ENCODE measurements at regions not wholly inside any gene's neighbourhood (a gene's known extent, or its start where the extent isn't known, plus 50 kb on each side); places are given as distances from the start of the nearest gene placed in this dataset.

DNA sequence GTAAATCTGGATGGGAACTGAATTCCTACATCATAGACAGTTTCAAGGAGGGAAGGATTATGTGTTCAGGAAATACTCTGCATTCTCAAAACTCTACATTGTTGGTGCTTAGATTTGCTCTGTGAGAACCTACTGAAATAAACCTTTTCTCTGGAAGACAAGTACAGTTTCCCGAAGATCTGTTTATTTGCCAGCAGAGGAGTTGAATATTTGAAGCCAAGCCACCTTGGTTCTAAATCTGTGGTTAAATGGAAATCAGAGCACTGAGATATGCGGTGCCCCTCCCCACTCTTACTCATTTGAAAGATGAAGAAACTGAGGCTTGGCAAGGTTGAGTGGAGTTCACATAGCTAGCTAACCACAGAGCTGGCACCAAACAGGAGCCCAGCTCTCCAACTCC, 146.3 kb upstream of the CTAGE1 start:
- Histone ChIP-seq H3K4me3 (replicated peaks in 1 of 2; ENCODE audit: low read depth in 1 of 2, low read length in 2 of 2) (no peak overlapping the region), H3K27me3 (ENCODE audit: insufficient read depth, low read length) (no peaks in the 10 kb centered on the region), H3K9ac (ENCODE audit: low read length) (no peak overlapping the region), H3K79me2 (ENCODE audit: insufficient read depth, low read length) (no peaks in the 10 kb centered on the region), H3K4me1 (ENCODE audit: control insufficient read depth in 1 of 2, insufficient read depth in 2 of 2, low read length in 2 of 2) (peaks cover 4 to 19% of the 10 kb centered on the region in 2 experiments; a peak in 3 of 4 replicates), H3K9me2 (ENCODE audit: insufficient read depth) (no peaks in the 10 kb centered on the region), H2AFZ (ENCODE audit: low read depth, low read length, poor library complexity, severe bottlenecking) (no peak overlapping the region), H3K27ac (ENCODE audit: low read depth, low read length) (no peak overlapping the region), H3K4me2 (ENCODE audit: low read length) (no peak overlapping the region), H3K36me3 (ENCODE audit: control insufficient read depth in 1 of 2, insufficient read depth in 2 of 2, low read length in 2 of 2) (no peaks in the 10 kb centered on the region), H4K20me1 (ENCODE audit: insufficient read depth) (no peaks in the 10 kb centered on the region), H3K9me3 (ENCODE audit: control insufficient read depth in 1 of 2, insufficient read depth in 1 of 2, low read depth in 1 of 2, low read length in 2 of 2) (no peaks in the 10 kb centered on the region)
- DNase-seq (ENCODE audit: low read depth, low spot score), result no peak
- CTCF ChIA-PET, result interaction anchor here (2.2 to 2.3 kb wide), 2 partner anchors 185 to 455 kb away, joined by 8 to 9 read pairs; no protein-coding TSS in a partner anchor
- BruUV-seq (replicated peaks), result no TSS peak
- TF ChIP-seq EZH2phosphoT487 (IDR thresholded peaks at IDR 0.05; ENCODE audit: borderline replicate concordance), result no peak
- no peak for TF ChIP-seq CEBPB (IDR thresholded peaks at IDR 0.05; ENCODE audit: low read depth)
- TF ChIP-seq MAX (IDR thresholded peaks at IDR 0.05), result no peak
- no peak for TF ChIP-seq EGR1 (IDR thresholded peaks at IDR 0.05; ENCODE audit: low read depth)
- no peak for TF ChIP-seq ZNF274 (IDR thresholded peaks at IDR 0.05; ENCODE audit: low read depth, low read length)
- no peak for TF ChIP-seq ATF3 (IDR thresholded peaks at IDR 0.05)
- POLR2A ChIA-PET, result no interaction called here
- intact Hi-C loops (cut with micrococcal nuclease), result loop anchor here (5.0 to 10.0 kb wide), 3 partner anchors 189 to 1369 kb away; no protein-coding TSS in a partner anchor
- ATAC-seq, result no peak
- RAD21 ChIA-PET (ENCODE audit: low non-redundant PET in 1 of 2, low total read pairs in 2 of 2, uncharacterized antibody in 2 of 2, unreplicated experiment in 2 of 2), result interaction anchor here in 1 of 2 experiments (0.7 kb wide), 1 partner anchor 471 kb away, joined by 7 read pairs; no protein-coding TSS in a partner anchor

DNA sequence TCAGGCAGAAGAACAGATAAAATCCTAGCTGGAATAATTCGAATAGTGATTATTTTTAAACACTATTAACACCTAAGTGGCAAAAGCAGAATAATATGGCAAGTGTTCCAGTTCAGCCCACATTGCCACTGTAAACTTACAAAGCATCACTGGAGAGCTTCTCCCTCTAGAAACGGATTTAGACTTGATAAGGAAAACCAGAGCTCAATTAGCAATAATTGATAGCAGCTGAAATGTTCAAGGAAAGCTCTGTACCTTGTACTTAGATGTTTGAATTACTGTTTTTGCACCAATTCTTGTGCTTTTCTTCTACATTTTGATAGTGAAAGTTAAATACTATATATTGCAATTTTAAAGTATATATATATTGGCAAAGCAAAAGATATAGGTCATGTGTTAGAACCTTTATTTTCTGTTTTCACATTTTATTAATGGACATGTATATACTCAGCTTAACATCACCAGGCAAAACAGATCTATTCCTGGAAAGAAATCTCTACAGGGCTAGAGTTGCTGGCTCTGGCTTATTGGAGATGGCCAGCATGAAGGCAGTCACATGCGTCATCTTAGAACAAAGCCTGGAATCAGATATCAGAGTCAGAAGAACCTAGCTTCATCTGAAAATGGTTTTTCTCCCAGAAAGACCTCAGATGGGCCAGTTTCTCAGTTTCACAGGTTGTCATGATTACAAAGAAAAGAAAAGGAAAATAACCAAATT, 149.1 kb upstream of the CTAGE1 start:
- H2AFZ ChIP-seq (ENCODE audit: low read depth, low read length, poor library complexity, severe bottlenecking), result peak overlapping the region; percentile 89
- H4K20me1 ChIP-seq (ENCODE audit: insufficient read depth), result no peaks in the 10 kb centered on the region
- CTCF ChIA-PET, result no interaction called here
- no peak for DNase-seq (ENCODE audit: low read depth, low spot score)
- peaks cover 0 to 7% of the 10 kb centered on the region in 2 experiments; a peak in 1 of 4 replicates for H3K4me1 ChIP-seq (ENCODE audit: control insufficient read depth in 1 of 2, insufficient read depth in 2 of 2, low read length in 2 of 2)
- no peak overlapping the region for H3K9ac ChIP-seq (ENCODE audit: low read length)
- POLR2A ChIA-PET, result no interaction called here
- H3K36me3 ChIP-seq (ENCODE audit: control insufficient read depth in 1 of 2, insufficient read depth in 2 of 2, low read length in 2 of 2), result no peaks in the 10 kb centered on the region
- H3K27ac ChIP-seq (ENCODE audit: low read depth, low read length), result no peak overlapping the region
- no peak for ATAC-seq
- intact Hi-C loops (cut with micrococcal nuclease), result loop anchor here (10.0 kb wide), 2 partner anchors 192 to 1372 kb away; no protein-coding TSS in a partner anchor
- H3K4me3 ChIP-seq (replicated peaks in 1 of 2; ENCODE audit: low read depth in 1 of 2, low read length in 2 of 2), result no peak overlapping the region
- no TSS peak for BruUV-seq (replicated peaks)
- no peak overlapping the region for H3K4me2 ChIP-seq (ENCODE audit: low read length)
- no peaks in the 10 kb centered on the region for H3K9me2 ChIP-seq (ENCODE audit: insufficient read depth)
- no peaks in the 10 kb centered on the region for H3K27me3 ChIP-seq (ENCODE audit: insufficient read depth, low read length)
- no peaks in the 10 kb centered on the region for H3K79me2 ChIP-seq (ENCODE audit: insufficient read depth, low read length)
- no peaks in the 10 kb centered on the region for H3K9me3 ChIP-seq (ENCODE audit: control insufficient read depth in 1 of 2, insufficient read depth in 1 of 2, low read depth in 1 of 2, low read length in 2 of 2)
- RAD21 ChIA-PET (ENCODE audit: low non-redundant PET in 1 of 2, low total read pairs in 2 of 2, uncharacterized antibody in 2 of 2, unreplicated experiment in 2 of 2), result no interaction called here
- TF ChIP-seq SP1 (IDR thresholded peaks at IDR 0.05; ENCODE audit: low read depth) (no peak), JUND (IDR thresholded peaks at IDR 0.05) (no peak), ATF3 (IDR thresholded peaks at IDR 0.05) (no peak), FOSL1 (IDR thresholded peaks at IDR 0.05; ENCODE audit: low read depth) (no peak), SIN3A (IDR thresholded peaks at IDR 0.05; ENCODE audit: low read depth) (no peak), EGR1 (IDR thresholded peaks at IDR 0.05; ENCODE audit: low read depth) (no peak), ZNF274 (IDR thresholded peaks at IDR 0.05; ENCODE audit: low read depth, low read length) (no peak), POLR2AphosphoS5 (IDR thresholded peaks at IDR 0.05; ENCODE audit: low read depth, low read length) (no peak), TCF7L2 (IDR thresholded peaks at IDR 0.05; ENCODE audit: borderline replicate concordance, extremely low read depth, insufficient read depth, insufficient read length) (no peak), RAD21 (IDR thresholded peaks at IDR 0.05; ENCODE audit: low read depth) (no peak), CBX3 (IDR thresholded peaks at IDR 0.05; ENCODE audit: low read depth) (no peak), EZH2 (IDR thresholded peaks at IDR 0.05) (no peak)
- TF ChIP-seq, protein P1, sequence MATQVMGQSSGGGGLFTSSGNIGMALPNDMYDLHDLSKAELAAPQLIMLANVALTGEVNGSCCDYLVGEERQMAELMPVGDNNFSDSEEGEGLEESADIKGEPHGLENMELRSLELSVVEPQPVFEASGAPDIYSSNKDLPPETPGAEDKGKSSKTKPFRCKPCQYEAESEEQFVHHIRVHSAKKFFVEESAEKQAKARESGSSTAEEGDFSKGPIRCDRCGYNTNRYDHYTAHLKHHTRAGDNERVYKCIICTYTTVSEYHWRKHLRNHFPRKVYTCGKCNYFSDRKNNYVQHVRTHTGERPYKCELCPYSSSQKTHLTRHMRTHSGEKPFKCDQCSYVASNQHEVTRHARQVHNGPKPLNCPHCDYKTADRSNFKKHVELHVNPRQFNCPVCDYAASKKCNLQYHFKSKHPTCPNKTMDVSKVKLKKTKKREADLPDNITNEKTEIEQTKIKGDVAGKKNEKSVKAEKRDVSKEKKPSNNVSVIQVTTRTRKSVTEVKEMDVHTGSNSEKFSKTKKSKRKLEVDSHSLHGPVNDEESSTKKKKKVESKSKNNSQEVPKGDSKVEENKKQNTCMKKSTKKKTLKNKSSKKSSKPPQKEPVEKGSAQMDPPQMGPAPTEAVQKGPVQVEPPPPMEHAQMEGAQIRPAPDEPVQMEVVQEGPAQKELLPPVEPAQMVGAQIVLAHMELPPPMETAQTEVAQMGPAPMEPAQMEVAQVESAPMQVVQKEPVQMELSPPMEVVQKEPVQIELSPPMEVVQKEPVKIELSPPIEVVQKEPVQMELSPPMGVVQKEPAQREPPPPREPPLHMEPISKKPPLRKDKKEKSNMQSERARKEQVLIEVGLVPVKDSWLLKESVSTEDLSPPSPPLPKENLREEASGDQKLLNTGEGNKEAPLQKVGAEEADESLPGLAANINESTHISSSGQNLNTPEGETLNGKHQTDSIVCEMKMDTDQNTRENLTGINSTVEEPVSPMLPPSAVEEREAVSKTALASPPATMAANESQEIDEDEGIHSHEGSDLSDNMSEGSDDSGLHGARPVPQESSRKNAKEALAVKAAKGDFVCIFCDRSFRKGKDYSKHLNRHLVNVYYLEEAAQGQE (IDR thresholded peaks at IDR 0.05; ENCODE audit: low read depth), result no peak

Data from HCT116 (cell line).